K562 (cell line): ENCODE measurements at regions not wholly inside any gene's neighbourhood (a gene's known extent, or its start where the extent isn't known, plus 50 kb on each side); places are given as distances from the start of the nearest gene placed in this dataset.
A peak's percentile ranks its signal among the peaks of the same experiment; 100 is the strongest.

Source experiments
- ASH1L ChIP-seq: fragments of 450-650 bp; IDR thresholded peaks from 2 replicates; pipeline ENCODE4 v1.6.1; 2018; ENCODE audit warnings: borderline replicate concordance, mild to moderate bottlenecking, low read depth; ENCODE audit not compliant: partially characterized antibody
- DDX20 ChIP-seq: fragments of 450-650 bp; IDR thresholded peaks from 2 replicates; pipeline ENCODE4 v1.6.1; 2016; ENCODE audit warnings: missing genetic modification characterization, low read depth, mild to moderate bottlenecking, missing compliant biosample characterization, moderate library complexity
- EHMT2 ChIP-seq: fragments of 450-650 bp; IDR thresholded peaks from 2 replicates; pipeline ENCODE4 v1.6.1; 2018; ENCODE audit warnings: antibody characterized with exemption
- FOXK1 ChIP-seq: sonication (generic); formaldehyde crosslinking; IDR thresholded peaks from 2 replicates; pipeline ENCODE4 v1.8.0; 2022; ENCODE audit warnings: missing genetic modification reagents, mild to moderate bottlenecking, borderline replicate concordance
- FOXK2 ChIP-seq, 2 experiments: fragments of 450-650 bp; IDR thresholded peaks in 1 of 2; conservative IDR thresholded peaks in 1 of 2; 2 replicates each; pipeline ENCODE4 v1.6.1; 2016; ENCODE audit warnings: low read depth in 2 of 2, mild to moderate bottlenecking in 1 of 2
- GMEB1 ChIP-seq: fragments of 250-450 bp; sonication (Bioruptor Pico); IDR thresholded peaks from 2 replicates; pipeline ENCODE4 v1.4.0; 2020; ENCODE audit warnings: mild to moderate bottlenecking
- KDM1A ChIP-seq, 2 experiments: fragments of 450-650 bp; IDR thresholded peaks; 2 replicates each; pipeline ENCODE4 v1.6.1; 2016; ENCODE audit warnings: mild to moderate bottlenecking in 2 of 2
- OTX1 ChIP-seq: fragments of 450-650 bp; formaldehyde crosslinking; IDR thresholded peaks from 2 replicates; pipeline ENCODE4 v1.4.0; 2022; ENCODE audit warnings: mild to moderate bottlenecking
- PHF8 ChIP-seq: fragments of 200-600 bp; sonication (generic); IDR thresholded peaks from 2 replicates; pipeline ENCODE4 v1.6.1; 2012; ENCODE audit warnings: mixed run types, mild to moderate bottlenecking, inconsistent platforms, low read length, moderate library complexity, borderline replicate concordance
- PRMT5 ChIP-seq: sonication (generic); formaldehyde crosslinking; IDR thresholded peaks from 2 replicates; pipeline ENCODE4 v1.5.0; 2020; ENCODE audit warnings: missing genetic modification reagents
- RBM17 ChIP-seq: fragments of 200-400 bp; formaldehyde crosslinking; IDR thresholded peaks from 2 replicates; pipeline ENCODE4 v1.6.1; 2017; ENCODE audit warnings: low read depth, mild to moderate bottlenecking, low read length, borderline replicate concordance
- SMARCC2 ChIP-seq: fragments of 450-650 bp; IDR thresholded peaks from 2 replicates; pipeline ENCODE4 v1.6.1; 2017; ENCODE audit warnings: antibody characterized with exemption, moderate library complexity, mild to moderate bottlenecking, low read depth
- SOX6 ChIP-seq: fragments of 450-650 bp; IDR thresholded peaks from 2 replicates; pipeline ENCODE4 v1.6.1; 2014; ENCODE audit warnings: mild to moderate bottlenecking
- SRF ChIP-seq, 2 experiments: fragments of 250-450, 450-650 bp in 1 of 2; sonication (Bioruptor Pico) in 1 of 2; sonication (generic) in 1 of 2; formaldehyde crosslinking; IDR thresholded peaks; 2 replicates each; pipeline versions ENCODE4 v1.5.0 to v1.5.1; 2020 to 2022; ENCODE audit warnings: mild to moderate bottlenecking in 1 of 2, missing genetic modification reagents in 1 of 2
- TCFL5 ChIP-seq: fragments of 250-450 bp; sonication (Bioruptor Pico); conservative IDR thresholded peaks from 2 replicates; pipeline ENCODE4 v1.6.1; 2021; ENCODE audit warnings: mild to moderate bottlenecking, moderate library complexity, matching md5 sums
- ZFPM2 ChIP-seq: fragments of 250-450 bp; sonication (Bioruptor Pico); IDR thresholded peaks from 2 replicates; pipeline ENCODE4 v1.5.1; 2022; ENCODE audit warnings: mild to moderate bottlenecking
- ZKSCAN3 ChIP-seq: fragments of 250-450 bp; sonication (Bioruptor Pico); IDR thresholded peaks from 2 replicates; pipeline ENCODE4 v1.4.0; 2020
- ZNF212 ChIP-seq: fragments of 450-650 bp; formaldehyde crosslinking; IDR thresholded peaks from 2 replicates; pipeline ENCODE4 v1.4.0; 2020; ENCODE audit warnings: mild to moderate bottlenecking
- ZNF263 ChIP-seq: sonication (generic); formaldehyde crosslinking; IDR thresholded peaks from 2 replicates; pipeline ENCODE4 v1.8.0; 2022; ENCODE audit warnings: mild to moderate bottlenecking, missing genetic modification reagents, borderline replicate concordance
- ZNF584 ChIP-seq: fragments of 200-800 bp; sonication (Bioruptor generic); IDR thresholded peaks from 2 replicates; pipeline ENCODE4 v1.6.1; 2016; ENCODE audit warnings: low read depth, mild to moderate bottlenecking, missing genetic modification characterization, missing compliant biosample characterization
- ZNF699 ChIP-seq: fragments of 250-450 bp; sonication (Bioruptor Pico); IDR thresholded peaks from 2 replicates; pipeline ENCODE4 v1.8.0; 2021; ENCODE audit warnings: mild to moderate bottlenecking, moderate library complexity; ENCODE audit not compliant: insufficient replicate concordance
- ZNF766 ChIP-seq: fragments of 200-800 bp; sonication (Bioruptor generic); conservative IDR thresholded peaks from 2 replicates; pipeline ENCODE4 v1.6.1; 2016; ENCODE audit warnings: missing genetic modification characterization, missing compliant biosample characterization
- TF ChIP-seq, protein P1 (sequence below): IDR thresholded peaks from 3 replicates; pipeline ENCODE4 v1.6.1; 2011; ENCODE audit warnings: borderline replicate concordance, mild to moderate bottlenecking; ENCODE audit not compliant: insufficient read length, insufficient read depth
- TF ChIP-seq, protein P2 (sequence below): fragments of 250-450 bp; sonication (Bioruptor Pico); IDR thresholded peaks from 2 replicates; pipeline ENCODE4 v1.8.0; 2021; ENCODE audit warnings: moderate library complexity, mild to moderate bottlenecking, inconsistent platforms
- TF ChIP-seq, protein P3 (sequence below): fragments of 450-650 bp; formaldehyde crosslinking; IDR thresholded peaks from 2 replicates; pipeline ENCODE4 v1.4.0; 2022; ENCODE audit warnings: missing genetic modification characterization

GRCh38 chrX:2629316-2630007 is 61.6 kb upstream of the CD99 start (continued):
- peak; percentile 28; the same call in 1 of the 2 replicates for TF ChIP-seq GMEB1 (CRISPR knock-in tag)
- peak; percentile 6; the same call in 1 of the 2 replicates for TF ChIP-seq DDX20 (tag)
- TF ChIP-seq EHMT2 = peak; percentile 84; the same call in 1 of the 2 replicates
- no peak for TF ChIP-seq RBM17
- TF ChIP-seq SRF (CRISPR knock-in tag; IDR thresholded peaks at IDR 0.05) = no peak
- TF ChIP-seq ZNF766 (CRISPR knock-in tag) = peak; percentile 66
- TF ChIP-seq, protein P1, sequence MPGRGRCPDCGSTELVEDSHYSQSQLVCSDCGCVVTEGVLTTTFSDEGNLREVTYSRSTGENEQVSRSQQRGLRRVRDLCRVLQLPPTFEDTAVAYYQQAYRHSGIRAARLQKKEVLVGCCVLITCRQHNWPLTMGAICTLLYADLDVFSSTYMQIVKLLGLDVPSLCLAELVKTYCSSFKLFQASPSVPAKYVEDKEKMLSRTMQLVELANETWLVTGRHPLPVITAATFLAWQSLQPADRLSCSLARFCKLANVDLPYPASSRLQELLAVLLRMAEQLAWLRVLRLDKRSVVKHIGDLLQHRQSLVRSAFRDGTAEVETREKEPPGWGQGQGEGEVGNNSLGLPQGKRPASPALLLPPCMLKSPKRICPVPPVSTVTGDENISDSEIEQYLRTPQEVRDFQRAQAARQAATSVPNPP = no peak
- TF ChIP-seq ZFPM2 (CRISPR knock-in tag) = no peak
- peak; percentile 81 for TF ChIP-seq ZNF584 (CRISPR knock-in tag)
- TF ChIP-seq FOXK2 (conservative IDR thresholded peaks at IDR 0.05 in 1 of 2, IDR thresholded peaks at IDR 0.05 in 1 of 2; ENCODE audit: low read depth in 2 of 2) = peak; percentile 87 to 91
- TF ChIP-seq OTX1 (CRISPR knock-in tag) = 0 out of 2 replicates have a peak, but pooled peaks have one; percentile 2
- no peak for TF ChIP-seq SMARCC2
- TF ChIP-seq, protein P2, sequence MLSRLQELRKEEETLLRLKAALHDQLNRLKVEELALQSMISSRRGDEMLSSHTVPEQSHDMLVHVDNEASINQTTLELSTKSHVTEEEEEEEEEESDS (CRISPR knock-in tag) = no peak
- TF ChIP-seq KDM1A (IDR thresholded peaks at IDR 0.05) = no peak
- TF ChIP-seq, protein P3, sequence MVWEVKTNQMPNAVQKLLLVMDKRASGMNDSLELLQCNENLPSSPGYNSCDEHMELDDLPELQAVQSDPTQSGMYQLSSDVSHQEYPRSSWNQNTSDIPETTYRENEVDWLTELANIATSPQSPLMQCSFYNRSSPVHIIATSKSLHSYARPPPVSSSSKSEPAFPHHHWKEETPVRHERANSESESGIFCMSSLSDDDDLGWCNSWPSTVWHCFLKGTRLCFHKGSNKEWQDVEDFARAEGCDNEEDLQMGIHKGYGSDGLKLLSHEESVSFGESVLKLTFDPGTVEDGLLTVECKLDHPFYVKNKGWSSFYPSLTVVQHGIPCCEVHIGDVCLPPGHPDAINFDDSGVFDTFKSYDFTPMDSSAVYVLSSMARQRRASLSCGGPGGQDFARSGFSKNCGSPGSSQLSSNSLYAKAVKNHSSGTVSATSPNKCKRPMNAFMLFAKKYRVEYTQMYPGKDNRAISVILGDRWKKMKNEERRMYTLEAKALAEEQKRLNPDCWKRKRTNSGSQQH (CRISPR knock-in tag) = no peak
- TF ChIP-seq TCFL5 = no peak
- TF ChIP-seq PRMT5 (CRISPR knock-in tag) = no peak
- no peak for TF ChIP-seq ZKSCAN3 (CRISPR knock-in tag)
- no peak for TF ChIP-seq ZNF699
- no peak for TF ChIP-seq PHF8
- TF ChIP-seq SOX6 = peak; percentile 53; the same call in 1 of the 2 replicates
- TF ChIP-seq ZNF212 = no peak
- TF ChIP-seq ASH1L = peak; percentile 85
- TF ChIP-seq FOXK1 (CRISPR knock-in tag) = no peak
- no peak for TF ChIP-seq ZNF263 (CRISPR knock-in tag)
